Fibroblast of villous mesenchyme (primary cell): ENCODE measurements at regions not wholly inside any gene's neighbourhood (a gene's known extent, or its start where the extent isn't known, plus 50 kb on each side); places are given as distances from the start of the nearest gene placed in this dataset.

ENCODE experiments used
- DNase-seq: peaks from one replicate; pipeline ENCODE4 v3.0.0-alpha.2; 2010; ENCODE audit warnings: low read depth
- H3K4me3 ChIP-seq: 2 replicates; pipeline ENCODE4 v1.5.1; 2011; ENCODE audit warnings: low read depth, mild to moderate bottlenecking, low read length
- TF ChIP-seq, protein P1 (sequence below): IDR thresholded peaks from 2 replicates; pipeline ENCODE4 v1.5.1; 2012; ENCODE audit warnings: low read depth, mild to moderate bottlenecking, low read length; ENCODE audit not compliant: insufficient read depth

DNA sequence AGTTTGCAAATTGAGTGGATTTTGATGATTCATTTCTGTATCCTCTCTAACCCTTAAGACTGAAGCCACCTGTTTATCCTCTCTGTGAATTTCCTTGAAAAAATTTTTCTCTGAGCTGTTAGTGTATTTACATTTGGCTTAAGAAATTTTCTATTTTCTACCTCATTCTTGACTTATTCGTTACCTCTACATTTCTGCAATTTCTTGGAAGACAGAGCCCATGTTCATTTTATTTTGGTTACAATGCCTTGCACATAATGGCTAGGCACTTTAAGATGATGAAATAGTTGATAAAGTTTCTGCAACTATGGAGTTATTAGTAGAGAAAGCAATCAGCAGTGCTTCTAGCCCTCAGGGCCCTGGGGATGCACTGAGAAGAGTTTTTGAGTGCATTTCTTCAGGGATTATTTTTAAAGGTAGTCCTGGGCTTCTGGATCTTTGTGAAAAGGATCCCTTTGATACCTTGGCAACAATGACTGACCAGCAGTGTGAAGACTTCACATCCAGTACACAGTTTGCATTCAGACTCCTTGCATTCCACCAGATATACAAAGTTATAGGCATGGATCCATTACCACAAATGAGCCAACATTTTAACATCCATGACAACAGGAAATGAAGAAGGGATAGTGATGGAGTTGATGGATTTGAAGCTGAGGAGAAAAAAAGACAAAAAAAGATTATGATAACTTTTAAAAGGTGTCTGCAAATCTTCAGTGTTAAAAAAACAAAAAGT, 68.2 kb downstream of the CH25H start:
- no peak overlapping the region for H3K4me3 ChIP-seq
- peak; percentile 13 for DNase-seq
- TF ChIP-seq, protein P1, sequence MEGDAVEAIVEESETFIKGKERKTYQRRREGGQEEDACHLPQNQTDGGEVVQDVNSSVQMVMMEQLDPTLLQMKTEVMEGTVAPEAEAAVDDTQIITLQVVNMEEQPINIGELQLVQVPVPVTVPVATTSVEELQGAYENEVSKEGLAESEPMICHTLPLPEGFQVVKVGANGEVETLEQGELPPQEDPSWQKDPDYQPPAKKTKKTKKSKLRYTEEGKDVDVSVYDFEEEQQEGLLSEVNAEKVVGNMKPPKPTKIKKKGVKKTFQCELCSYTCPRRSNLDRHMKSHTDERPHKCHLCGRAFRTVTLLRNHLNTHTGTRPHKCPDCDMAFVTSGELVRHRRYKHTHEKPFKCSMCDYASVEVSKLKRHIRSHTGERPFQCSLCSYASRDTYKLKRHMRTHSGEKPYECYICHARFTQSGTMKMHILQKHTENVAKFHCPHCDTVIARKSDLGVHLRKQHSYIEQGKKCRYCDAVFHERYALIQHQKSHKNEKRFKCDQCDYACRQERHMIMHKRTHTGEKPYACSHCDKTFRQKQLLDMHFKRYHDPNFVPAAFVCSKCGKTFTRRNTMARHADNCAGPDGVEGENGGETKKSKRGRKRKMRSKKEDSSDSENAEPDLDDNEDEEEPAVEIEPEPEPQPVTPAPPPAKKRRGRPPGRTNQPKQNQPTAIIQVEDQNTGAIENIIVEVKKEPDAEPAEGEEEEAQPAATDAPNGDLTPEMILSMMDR = no peak

DNA sequence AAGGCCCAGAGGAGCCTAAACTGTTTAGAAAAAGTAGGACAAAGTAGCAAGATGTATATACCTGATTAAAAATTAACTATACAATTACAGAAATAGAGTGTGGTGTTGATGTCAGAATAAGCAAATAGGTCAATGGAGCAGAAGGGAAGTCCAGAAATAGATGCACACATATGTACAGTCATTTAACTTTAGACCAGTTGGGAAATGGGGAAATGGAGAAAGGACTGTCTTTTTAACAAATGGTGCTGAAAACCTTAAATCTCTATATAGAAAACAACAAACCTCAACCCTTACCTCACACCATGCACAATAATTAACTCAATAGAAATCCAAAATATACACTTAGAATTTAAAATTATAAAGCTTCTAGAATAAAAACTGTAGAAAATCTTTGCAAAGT, 72.2 kb downstream of the CH25H start:
- H3K4me3 ChIP-seq = no peak overlapping the region
- TF ChIP-seq, protein P1 = no peak
- no peak for DNase-seq

DNA sequence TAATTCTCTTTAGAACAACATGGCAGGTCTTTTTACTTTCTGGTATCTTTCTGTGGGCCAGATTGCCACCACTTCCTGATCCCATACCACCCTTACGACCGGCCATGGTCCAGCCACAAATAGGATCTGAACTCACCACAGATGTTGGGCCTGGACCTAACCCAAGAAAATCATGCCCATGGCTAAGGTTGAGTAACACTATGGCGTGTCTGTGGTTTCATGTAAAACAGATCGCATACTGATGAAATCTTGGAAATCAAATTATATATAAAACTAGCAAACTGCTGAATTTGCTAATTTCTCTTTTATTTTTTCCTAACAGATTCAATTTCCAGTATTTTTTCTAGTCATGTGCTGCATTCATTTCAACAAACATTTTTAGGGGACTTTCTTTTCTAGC, 77.2 kb downstream of the CH25H start:
- no peak overlapping the region for H3K4me3 ChIP-seq
- DNase-seq = peak; percentile 36
- TF ChIP-seq, protein P1 = no peak

DNA sequence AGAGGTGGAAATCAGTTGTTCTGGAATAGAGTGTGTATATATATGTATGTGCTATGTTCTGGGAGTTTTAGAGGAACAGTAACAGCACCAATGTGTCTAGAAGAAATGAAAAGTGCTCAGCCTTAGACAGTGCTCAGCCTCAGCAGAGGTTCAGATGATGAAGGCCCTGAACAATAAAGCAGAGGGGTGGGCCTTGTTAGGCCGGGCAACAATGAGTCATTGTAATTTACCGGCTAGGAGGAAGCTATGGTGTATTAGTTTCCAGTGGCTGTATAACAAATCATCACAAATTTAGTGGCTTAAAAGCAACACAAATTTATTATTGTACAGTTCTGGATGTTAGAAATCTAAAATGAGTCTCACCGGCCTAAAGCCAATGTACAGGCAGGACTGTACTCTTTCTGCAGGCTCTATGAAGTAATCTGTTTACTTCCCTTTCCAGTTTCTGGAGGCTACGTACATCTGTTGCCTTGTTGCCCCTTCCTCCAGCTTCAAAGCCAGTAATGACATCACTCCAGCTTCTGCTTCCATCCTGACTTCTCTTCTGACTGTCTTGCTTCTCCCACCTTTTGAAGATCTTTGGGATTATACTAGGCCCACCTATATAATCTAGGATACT, 84.6 kb downstream of the CH25H start:
- no peak for DNase-seq
- no peak overlapping the region for H3K4me3 ChIP-seq
- TF ChIP-seq, protein P1 = no peak

DNA sequence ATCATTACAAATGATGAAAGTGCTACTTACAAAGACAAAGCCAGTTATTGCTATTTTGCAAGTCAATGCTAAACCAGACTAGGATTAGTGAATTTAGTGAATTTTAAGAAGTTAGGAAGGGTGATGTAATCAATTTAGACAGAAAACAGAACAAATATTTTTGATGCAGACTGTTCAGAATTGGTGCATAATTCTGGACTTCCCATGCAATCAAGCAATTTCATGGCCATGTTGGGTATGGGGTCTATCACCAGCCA, 85.4 kb downstream of the CH25H start:
- no peak for DNase-seq
- TF ChIP-seq, protein P1 = no peak
- H3K4me3 ChIP-seq = no peak overlapping the region

DNA sequence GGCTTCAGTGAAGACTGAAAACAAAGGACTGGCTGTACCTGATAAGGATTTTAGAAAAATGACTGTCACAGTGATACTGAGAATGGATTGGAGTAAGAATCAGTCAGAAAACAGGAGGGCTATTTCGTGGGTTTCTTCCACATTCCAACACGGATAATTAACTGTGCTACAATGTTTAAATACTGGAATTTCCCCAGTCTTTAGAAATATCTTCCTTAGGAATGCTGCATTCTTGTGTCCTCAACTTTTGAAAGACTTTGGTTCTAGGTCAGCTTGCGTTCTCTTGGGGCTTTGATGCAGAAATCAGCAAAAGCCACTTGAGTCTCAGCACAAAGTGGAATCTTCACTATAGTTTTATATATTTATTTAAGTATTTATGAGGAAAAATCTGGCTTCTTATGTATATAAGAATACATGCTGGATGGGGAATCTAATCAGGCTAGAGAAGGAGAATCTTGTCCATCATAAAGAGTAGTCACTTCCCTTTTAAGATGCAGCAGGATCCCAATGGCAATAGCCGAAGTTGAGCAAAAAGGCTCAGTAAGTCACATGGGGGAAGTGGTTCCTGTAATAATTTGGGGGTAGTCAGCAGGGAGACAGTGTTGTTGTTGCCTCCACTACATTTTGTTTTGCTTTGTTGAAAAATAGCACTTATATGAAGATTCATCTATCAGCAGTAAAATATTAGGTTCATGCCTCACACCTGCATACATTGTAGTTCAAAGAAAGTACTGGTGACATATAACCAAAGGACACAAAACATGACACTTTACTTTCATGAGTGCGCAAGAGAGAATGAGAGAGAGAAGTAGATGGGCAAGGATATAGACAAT, 86.0 kb downstream of the CH25H start:
- no peak overlapping the region for H3K4me3 ChIP-seq
- no peak for DNase-seq
- TF ChIP-seq, protein P1 = no peak
